WTC11 (cell line): ENCODE measurements at regions not wholly inside any gene's neighbourhood (a gene's known extent, or its start where the extent isn't known, plus 50 kb on each side); places are given as distances from the start of the nearest gene placed in this dataset.
"Not testable (repeated sequence)": the region's sequence is repeated elsewhere in the genome, so short reads cannot be mapped to it uniquely, and the experiment has no call there.

Source experiments
- ATAC-seq: fragments of 200-7000 bp; cut with Tn5 transposase; 2 replicates; pipeline ENCODE4 v1.10.0; 2021; ENCODE audit warnings: mild to moderate bottlenecking, moderate library complexity
- CTCF ChIA-PET: fragments of 300-600 bp; sonication (Branson Sonifier 250); formaldehyde crosslinking; loops from one replicate; lab custom pipeline; 2021; ENCODE audit warnings: antibody characterized with exemption; lab: Charles Lee
- POLR2A ChIA-PET: fragments of 350-600 bp; sonication (Branson Sonifier 250); formaldehyde crosslinking; loops from one replicate; lab custom pipeline; 2021; ENCODE audit warnings: antibody characterized with exemption; lab: Charles Lee
- DNase-seq: peaks from one replicate; pipeline ENCODE4 v3.0.0; 2021; ENCODE audit warnings: low spot score
- H3K27ac Mint-ChIP-seq: 2 replicates; pipeline ENCODE4 v1.8.0; 2021; ENCODE audit warnings: mixed read lengths
- H3K27me3 Mint-ChIP-seq: 2 replicates; pipeline ENCODE4 v1.8.0; 2021; ENCODE audit warnings: low read depth, mild to moderate bottlenecking, moderate library complexity, mixed read lengths
- H3K36me3 Mint-ChIP-seq: 2 replicates; pipeline ENCODE4 v1.8.0; 2021; ENCODE audit warnings: mixed read lengths
- H3K4me1 Mint-ChIP-seq: 2 replicates; pipeline ENCODE4 v1.8.0; 2022; ENCODE audit warnings: mixed read lengths
- H3K4me3 Mint-ChIP-seq: 2 replicates; pipeline ENCODE4 v1.8.0; 2021; ENCODE audit warnings: mild to moderate bottlenecking, moderate library complexity, mixed read lengths
- H3K9me3 Mint-ChIP-seq: 2 replicates; pipeline ENCODE4 v1.8.0; 2021; ENCODE audit warnings: mixed read lengths
- ARID4B ChIP-seq: sonication (generic); formaldehyde crosslinking; IDR thresholded peaks from 2 replicates; pipeline ENCODE4 v1.8.0; 2023; ENCODE audit warnings: missing genetic modification reagents, mild to moderate bottlenecking, borderline replicate concordance
- CTCF ChIP-seq: fragments of 200-600 bp; IDR thresholded peaks from 2 replicates; pipeline ENCODE4 v1.8.0; 2022; ENCODE audit warnings: antibody characterized with exemption
- MAX ChIP-seq: sonication (generic); formaldehyde crosslinking; IDR thresholded peaks from 2 replicates; pipeline ENCODE4 v1.8.0; 2022; ENCODE audit warnings: mild to moderate bottlenecking, missing genetic modification reagents
- NR2C2 ChIP-seq: sonication (generic); formaldehyde crosslinking; IDR thresholded peaks from 2 replicates; pipeline ENCODE4 v1.8.0; 2022; ENCODE audit warnings: mild to moderate bottlenecking, missing genetic modification reagents
- RELA ChIP-seq: sonication (generic); formaldehyde crosslinking; IDR thresholded peaks from 2 replicates; pipeline ENCODE4 v1.8.1; 2022; ENCODE audit warnings: missing genetic modification reagents, mild to moderate bottlenecking, borderline replicate concordance
- SOX15 ChIP-seq: fragments of 250-450 bp; sonication (Bioruptor Pico); IDR thresholded peaks from 2 replicates; pipeline ENCODE4 v1.9.0; 2021; ENCODE audit warnings: mild to moderate bottlenecking
- ZMAT4 ChIP-seq: fragments of 250-450 bp; sonication (Bioruptor Pico); IDR thresholded peaks from 2 replicates; pipeline ENCODE4 v1.9.0; 2021; ENCODE audit warnings: mild to moderate bottlenecking
- ZNF121 ChIP-seq: sonication (generic); formaldehyde crosslinking; IDR thresholded peaks from 2 replicates; pipeline ENCODE4 v1.8.0; 2023; ENCODE audit warnings: missing genetic modification reagents
- ZNF317 ChIP-seq: sonication (generic); formaldehyde crosslinking; IDR thresholded peaks from 2 replicates; pipeline ENCODE4 v1.8.1; 2023; ENCODE audit warnings: low read depth, mild to moderate bottlenecking, moderate library complexity, missing genetic modification reagents, borderline replicate concordance
- ZNF532 ChIP-seq: fragments of 250-450 bp; sonication (Bioruptor Pico); IDR thresholded peaks from 2 replicates; pipeline ENCODE4 v1.9.0; 2021; ENCODE audit warnings: mild to moderate bottlenecking, borderline replicate concordance

GRCh38 chrX:17944833-17945497, 83.9 kb upstream of the RAI2 start:
- Mint-ChIP-seq H3K27ac (no peak overlapping the region), H3K36me3 (no peaks in the 10 kb centered on the region), H3K9me3 (no peaks in the 10 kb centered on the region), H3K4me3 (no peak overlapping the region), H3K4me1 (peaks cover 9% of the 10 kb centered on the region), H3K27me3 (peaks cover 6% of the 10 kb centered on the region; the same call in 1 of the 2 replicates)
- POLR2A ChIA-PET, result interaction anchor here (0.5 to 0.6 kb wide), 2 partner anchors 130 to 344 kb away, joined by 3 read pairs; no protein-coding TSS in a partner anchor
- DNase-seq (no peak), ATAC-seq (peak; percentile 47; the same call in 1 of the 2 replicates)
- 0 out of 2 replicates have a peak, but pooled peaks have one; percentile 48 for TF ChIP-seq CTCF
- no peak for TF ChIP-seq ZNF532
- no peak for TF ChIP-seq RELA (CRISPR knock-in tag)
- CTCF ChIA-PET, result interaction anchor here (0.7 to 1.9 kb wide), 16 partner anchors 13 to 433 kb away, joined by 3 to 6 read pairs (median 4); partner anchors contain the start of gene SCML1

DNA sequence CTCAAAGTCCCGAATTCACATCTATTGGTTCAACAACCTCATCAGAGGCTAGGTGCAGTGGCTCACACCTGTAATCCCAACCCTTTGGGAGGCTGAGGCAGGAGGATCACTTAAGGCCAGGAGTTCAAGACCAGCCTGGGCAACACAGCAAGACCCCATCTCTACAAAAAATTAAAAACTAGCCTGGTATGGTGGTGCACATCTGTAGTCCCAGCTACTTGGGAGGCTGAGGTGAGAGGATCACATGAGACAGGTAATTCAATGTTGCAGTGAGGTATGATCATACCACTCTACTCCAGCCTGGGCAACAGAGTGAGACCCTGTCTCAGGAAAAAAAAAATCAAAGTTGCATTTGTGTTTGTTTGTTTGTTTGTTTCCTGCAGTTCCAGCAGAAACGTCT, 80.1 kb upstream of the RAI2 start:
- H3K27me3 Mint-ChIP-seq, ATAC-seq, DNase-seq, CTCF ChIA-PET, H3K9me3 Mint-ChIP-seq, H3K4me3 Mint-ChIP-seq, POLR2A ChIA-PET, H3K36me3 Mint-ChIP-seq, H3K27ac Mint-ChIP-seq: not testable (repeated sequence)
- peak; percentile 57; the same call in 1 of the 2 replicates for TF ChIP-seq ZNF121 (CRISPR knock-in tag)
- H3K4me1 Mint-ChIP-seq, result peaks cover 17% of the 10 kb centered on the region

GRCh38 chrX:17939724-17940123, 78.6 kb upstream of the RAI2 start:
- Mint-ChIP-seq H3K4me1 (peaks cover 17% of the 10 kb centered on the region), H3K27me3 (no peaks in the 10 kb centered on the region), H3K36me3 (no peaks in the 10 kb centered on the region), H3K4me3 (no peak overlapping the region), H3K27ac (no peak overlapping the region), H3K9me3 (peaks cover 10% of the 10 kb centered on the region; the same call in 1 of the 2 replicates)
- ATAC-seq (no peak), DNase-seq (no peak)
- ChIA-PET CTCF (no interaction called here), POLR2A (no interaction called here)
- TF ChIP-seq SOX15 (CRISPR knock-in tag) (no peak), ZMAT4 (CRISPR knock-in tag) (no peak)

GRCh38 chrX:17933856-17934255, 72.8 kb upstream of the RAI2 start:
- no peak for DNase-seq
- H3K4me3 Mint-ChIP-seq, result no peak overlapping the region
- no peak for ATAC-seq
- no peaks in the 10 kb centered on the region for H3K36me3 Mint-ChIP-seq
- ChIA-PET CTCF (no interaction called here), POLR2A (interaction anchor here (0.7 kb wide), 1 partner anchor 56 kb away, joined by 4 read pairs; no protein-coding TSS in a partner anchor)
- H3K27me3 Mint-ChIP-seq, result no peaks in the 10 kb centered on the region; the same call in 1 of the 2 replicates
- H3K4me1 Mint-ChIP-seq, result peaks cover 14% of the 10 kb centered on the region
- no peak overlapping the region for H3K27ac Mint-ChIP-seq
- peaks cover 10% of the 10 kb centered on the region; the same call in 1 of the 2 replicates for H3K9me3 Mint-ChIP-seq
- TF ChIP-seq NR2C2 (CRISPR knock-in tag), result no peak
- TF ChIP-seq ARID4B (CRISPR knock-in tag), result no peak
- TF ChIP-seq MAX, result no peak
- no peak for TF ChIP-seq ZNF532
- no peak for TF ChIP-seq ZNF317
